GM12878 (cell line): ENCODE measurements at regions not wholly inside any gene's neighbourhood (a gene's known extent, or its start where the extent isn't known, plus 50 kb on each side); places are given as distances from the start of the nearest gene placed in this dataset.

Experiments
- ATAC-seq: fragments of 200-7000 bp; cut with Tn5 transposase; 3 replicates; pipeline ENCODE4 v1.9.1; 2020; ENCODE audit warnings: mild to moderate bottlenecking, moderate library complexity
- BruUV-seq: library from RNA; stranded (reverse); fragments of 400-500 nt; replicated peaks from 2 replicates; lab custom pipeline; 2021; lab: Mats Ljungman, UMichigan
- CTCF ChIA-PET: fragments of 300-600 bp; sonication (Branson Sonifier 250); formaldehyde crosslinking; extraction: SDS; loops from one replicate; lab custom pipeline; 2021; ENCODE audit warnings: inconsistent platforms; lab: Yijun Ruan, JAX
- POLR2A ChIA-PET: fragments of 350-600 bp; formaldehyde crosslinking; extraction: SDS; loops from one replicate; lab custom pipeline; 2021; ENCODE audit warnings: inconsistent platforms; lab: Charles Lee
- RAD21 ChIA-PET: fragments of 300-600 bp; sonication (Branson Sonifier 250); formaldehyde crosslinking; loops from one replicate; lab custom pipeline; 2023; ENCODE audit warnings: antibody characterized with exemption; ENCODE audit not compliant: unreplicated experiment; lab: Charles Lee
- SMC1A ChIA-PET: fragments of 300-600 bp; sonication (Branson Sonifier 250); formaldehyde crosslinking; loops from one replicate; lab custom pipeline; 2023; ENCODE audit not compliant: unreplicated experiment, uncharacterized antibody; lab: Charles Lee
- DNase-seq: peaks from one replicate; pipeline ENCODE4 v3.0.0-alpha.2; 2011; ENCODE audit warnings: low read depth, low spot score
- FAIRE-seq: peaks from 3 replicates; lab custom pipeline; 2011; peaks lifted over from hg19 to GRCh38; lab: Jason Lieb, UNC
- H2AFZ ChIP-seq: 2 replicates; pipeline ENCODE4 v1.6.0; 2011; ENCODE audit warnings: low read depth, low read length, control low read depth; ENCODE audit not compliant: control insufficient read depth
- H3K27ac ChIP-seq: 2 replicates; pipeline ENCODE4 v1.5.1; 2011; ENCODE audit warnings: control low read depth; ENCODE audit not compliant: control insufficient read depth, insufficient read depth
- H3K27me3 ChIP-seq, 2 experiments: replicated peaks in 1 of 2; 2 replicates each; pipeline versions ENCODE4 v1.6.0 to v1.6.1; 2011; ENCODE audit warnings: low read length in 1 of 2; ENCODE audit not compliant: control insufficient read depth in 2 of 2, insufficient read depth in 2 of 2
- H3K36me3 ChIP-seq, 2 experiments: 2 replicates each; pipeline ENCODE4 v1.5.1; 2011; ENCODE audit warnings: low read length in 1 of 2; ENCODE audit not compliant: control insufficient read depth in 2 of 2, insufficient read depth in 2 of 2
- H3K4me1 ChIP-seq: 2 replicates; pipeline ENCODE4 v1.6.1; 2011; ENCODE audit warnings: mild to moderate bottlenecking, low read length, moderate library complexity, mixed read lengths; ENCODE audit not compliant: control insufficient read depth, insufficient read depth
- H3K4me2 ChIP-seq: 2 replicates; pipeline ENCODE4 v1.6.0; 2011; ENCODE audit warnings: control low read depth; ENCODE audit not compliant: control insufficient read depth, insufficient read depth
- H3K4me3 ChIP-seq: fragments of 200-600 bp; sonication (generic); 2 replicates; pipeline ENCODE4 v1.5.1; 2016
- H3K79me2 ChIP-seq: 2 replicates; pipeline ENCODE4 v1.6.0; 2011; ENCODE audit warnings: low read length; ENCODE audit not compliant: control insufficient read depth, insufficient read depth
- H3K9ac ChIP-seq: 2 replicates; pipeline ENCODE4 v1.8.0; 2011; ENCODE audit warnings: low read length, control low read depth, mixed read lengths; ENCODE audit not compliant: control insufficient read depth, insufficient read depth
- H3K9me3 ChIP-seq: replicated peaks from 3 replicates; pipeline ENCODE4 v1.5.1; 2011; ENCODE audit warnings: mild to moderate bottlenecking, low read length; ENCODE audit not compliant: control insufficient read depth, insufficient read depth
- H4K20me1 ChIP-seq: 2 replicates; pipeline ENCODE4 v1.6.0; 2011; ENCODE audit not compliant: control insufficient read depth, insufficient read depth
- BCLAF1 ChIP-seq: fragments of 450-650 bp; IDR thresholded peaks from 2 replicates; pipeline ENCODE4 v1.6.1; 2017; ENCODE audit warnings: antibody characterized with exemption, mild to moderate bottlenecking, moderate library complexity
- BHLHE40 ChIP-seq, 2 experiments: fragments of 450-650 bp in 1 of 2; IDR thresholded peaks; 2 replicates each; pipeline ENCODE4 v1.6.1; 2011 to 2017; ENCODE audit warnings: low read depth in 2 of 2, borderline replicate concordance in 1 of 2, improper control_type of control experiment in 1 of 2, low read length in 1 of 2, mild to moderate bottlenecking in 1 of 2
- BRCA1 ChIP-seq: IDR thresholded peaks from 2 replicates; pipeline ENCODE4 v1.6.1; 2011; ENCODE audit warnings: low read depth, low read length, improper control_type of control experiment
- DPF2 ChIP-seq: fragments of 450-650 bp; IDR thresholded peaks from 2 replicates; pipeline ENCODE4 v1.6.1; 2017; ENCODE audit warnings: mild to moderate bottlenecking
- IKZF1 ChIP-seq: fragments of 450-650 bp; conservative IDR thresholded peaks from 2 replicates; pipeline ENCODE4 v1.6.1; 2017; ENCODE audit warnings: antibody characterized with exemption, mild to moderate bottlenecking
- IKZF2 ChIP-seq, 2 experiments: fragments of 450-650 bp; IDR thresholded peaks; 2 replicates each; pipeline ENCODE4 v1.6.1; 2017; ENCODE audit warnings: mild to moderate bottlenecking in 2 of 2, moderate library complexity in 2 of 2
- NR2C1 ChIP-seq: fragments of 450-650 bp; IDR thresholded peaks from 2 replicates; pipeline ENCODE4 v1.6.1; 2017; ENCODE audit warnings: antibody characterized with exemption, mild to moderate bottlenecking, moderate library complexity
- PAX8 ChIP-seq: fragments of 450-650 bp; IDR thresholded peaks from 2 replicates; pipeline ENCODE4 v1.6.1; 2017; ENCODE audit warnings: mild to moderate bottlenecking, moderate library complexity
- SMAD1 ChIP-seq: fragments of 450-650 bp; IDR thresholded peaks from 2 replicates; pipeline ENCODE4 v1.6.1; 2018; ENCODE audit warnings: mild to moderate bottlenecking, low read depth; ENCODE audit not compliant: partially characterized antibody
- TAF1 ChIP-seq: IDR thresholded peaks from 2 replicates; pipeline ENCODE4 v1.6.1; 2011; ENCODE audit warnings: mild to moderate bottlenecking, low read depth, low read length, borderline replicate concordance
- TARDBP ChIP-seq: IDR thresholded peaks from 2 replicates; pipeline ENCODE4 v1.6.1; 2016; ENCODE audit warnings: borderline replicate concordance
- YBX1 ChIP-seq: fragments of 450-650 bp; IDR thresholded peaks from 2 replicates; pipeline ENCODE4 v1.6.1; 2016; ENCODE audit warnings: antibody characterized with exemption
- ZBTB4 ChIP-seq: fragments of 450-650 bp; formaldehyde crosslinking; IDR thresholded peaks from 2 replicates; pipeline ENCODE4 v1.4.0; 2022; ENCODE audit warnings: mild to moderate bottlenecking, moderate library complexity
- ZNF24 ChIP-seq: fragments of 450-650 bp; IDR thresholded peaks from 2 replicates; pipeline ENCODE4 v1.6.1; 2017; ENCODE audit warnings: antibody characterized with exemption, mild to moderate bottlenecking
- ZNF274 ChIP-seq: IDR thresholded peaks from one replicate; pipeline ENCODE4 v1.8.0; 2011; ENCODE audit not compliant: insufficient read length, insufficient read depth
- WGBS: methylation state at CpG from one replicate; pipeline ENCODE4 v1.1.6; 2016; ENCODE audit warnings: low lambda C conversion rate; ENCODE audit not compliant: insufficient replicate concordance, insufficient coverage; ENCODE audit errors: missing lambda C conversion rate; 5-methylcytosine and 5-hydroxymethylcytosine counted together
- in situ Hi-C: fragments of 300-500 bp; cut with MboI; formaldehyde crosslinking; loops from 9 replicates; pipeline ENCODE4 v1.14.3; 2018; ENCODE audit warnings: mixed read lengths
- intact Hi-C: fragments of 100-400 bp; cut with micrococcal nuclease; formaldehyde crosslinking; loops from one replicate; pipeline ENCODE4 v1.14.2; 2022; ENCODE audit not compliant: unreplicated experiment
- TF ChIP-seq, protein P1 (sequence below): fragments of 450-650 bp; IDR thresholded peaks from 2 replicates; pipeline ENCODE4 v1.6.1; 2016; ENCODE audit warnings: mild to moderate bottlenecking

GRCh38 chr16:85535352-85536072, 77.6 kb upstream of the GSE1 start (continued):
- no peak for TF ChIP-seq TAF1

DNA sequence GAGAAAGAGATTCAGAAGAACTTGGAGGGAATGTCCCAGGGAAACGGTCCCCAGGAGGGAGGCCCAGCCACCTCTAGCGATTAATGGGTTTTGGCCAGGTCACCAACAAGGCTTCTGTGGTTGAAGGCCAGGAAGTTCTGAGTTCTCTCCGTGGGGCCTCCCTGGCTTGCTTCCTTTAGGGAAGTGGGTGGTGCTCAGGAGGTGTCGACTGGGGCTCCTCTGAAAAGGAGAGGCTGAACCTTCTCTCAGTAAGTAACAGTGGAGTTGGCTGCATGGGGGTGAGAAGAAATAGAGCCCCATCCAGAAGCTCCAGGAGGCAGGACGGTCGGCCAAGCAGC, 77.1 kb upstream of the GSE1 start:
- H2AFZ ChIP-seq: 0 out of 2 replicates have a peak overlapping the region, but pooled peaks have one; percentile 5
- BruUV-seq: no TSS peak
- no peaks in the 10 kb centered on the region for H3K79me2 ChIP-seq
- H3K36me3 ChIP-seq: no peaks in the 10 kb centered on the region
- ChIA-PET CTCF (no interaction called here), POLR2A (no interaction called here), SMC1A (no interaction called here), RAD21 (no interaction called here)
- no peaks in the 10 kb centered on the region; a peak in 1 of 4 replicates for H3K27me3 ChIP-seq
- FAIRE-seq (no peak), ATAC-seq (no peak), DNase-seq (no peak)
- H3K27ac ChIP-seq: no peak overlapping the region
- intact Hi-C loops: no loop called here
- H3K4me3 ChIP-seq: no peak overlapping the region
- H3K4me2 ChIP-seq: no peak overlapping the region
- H4K20me1 ChIP-seq: no peaks in the 10 kb centered on the region
- WGBS: 16% methylated on average over 5 of the region's 6 CpGs
- H3K9ac ChIP-seq: no peak overlapping the region
- no peaks in the 10 kb centered on the region for H3K4me1 ChIP-seq
- in situ Hi-C loops: no loop called here
- H3K9me3 ChIP-seq: peaks cover 3% of the 10 kb centered on the region; the same call in 1 of the 3 replicates
- TF ChIP-seq TARDBP (no peak), BCLAF1 (no peak), YBX1 (no peak), SMAD1 (no peak), IKZF2 (IDR thresholded peaks at IDR 0.05) (no peak), ZNF24 (no peak), NR2C1 (no peak), PAX8 (no peak), ZNF274 (no peak), TAF1 (no peak), BHLHE40 (IDR thresholded peaks at IDR 0.05; ENCODE audit: borderline replicate concordance in 1 of 2, low read depth in 2 of 2, low read length in 1 of 2) (no peak), BRCA1 (no peak), IKZF1 (no peak), ZBTB4 (CRISPR knock-in tag) (no peak), DPF2 (no peak)
- TF ChIP-seq, protein P1, sequence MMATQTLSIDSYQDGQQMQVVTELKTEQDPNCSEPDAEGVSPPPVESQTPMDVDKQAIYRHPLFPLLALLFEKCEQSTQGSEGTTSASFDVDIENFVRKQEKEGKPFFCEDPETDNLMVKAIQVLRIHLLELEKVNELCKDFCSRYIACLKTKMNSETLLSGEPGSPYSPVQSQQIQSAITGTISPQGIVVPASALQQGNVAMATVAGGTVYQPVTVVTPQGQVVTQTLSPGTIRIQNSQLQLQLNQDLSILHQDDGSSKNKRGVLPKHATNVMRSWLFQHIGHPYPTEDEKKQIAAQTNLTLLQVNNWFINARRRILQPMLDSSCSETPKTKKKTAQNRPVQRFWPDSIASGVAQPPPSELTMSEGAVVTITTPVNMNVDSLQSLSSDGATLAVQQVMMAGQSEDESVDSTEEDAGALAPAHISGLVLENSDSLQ: no peak
